DMS 273 treated with DMSO at 0.1 percent for 48 hours (cell line): ENCODE measurements at regions not wholly inside any gene's neighbourhood (a gene's known extent, or its start where the extent isn't known, plus 50 kb on each side); places are given as distances from the start of the nearest gene placed in this dataset.
"Not testable (repeated sequence)": the region's sequence is repeated elsewhere in the genome, so short reads cannot be mapped to it uniquely, and the experiment has no call there.

Source experiments
- DNase-seq: peaks from one replicate; lab custom pipeline; 2025; lab: John Stamatoyannopoulos, UW

- DNase-seq = no peak
These were observed 125.4 kb downstream of the CD24 start for GRCh38 chr6:106849120-106849519.

GRCh38 chr6:106847116-106847515, 127.4 kb downstream of the CD24 start:
- DNase-seq = no peak

GRCh38 chr6:106844930-106845329, 129.6 kb downstream of the CD24 start:
- no peak for DNase-seq

- no peak for DNase-seq
These were observed 141.6 kb downstream of the CD24 start for GRCh38 chr6:106832766-106833510.

GRCh38 chr6:106830930-106831329, 143.6 kb downstream of the CD24 start:
- DNase-seq = no peak

GRCh38 chr6:106829451-106829850, 145.1 kb downstream of the CD24 start:
- DNase-seq = no peak

- no peak for DNase-seq
These were observed 147.4 kb downstream of the CD24 start for GRCh38 chr6:106827081-106827480.

GRCh38 chr6:106825156-106825555, 149.4 kb downstream of the CD24 start:
- DNase-seq = no peak

- no peak for DNase-seq
These were observed 150.7 kb downstream of the CD24 start for GRCh38 chr6:106823732-106824351.

- DNase-seq = no peak
These were observed 151.5 kb downstream of the CD24 start for GRCh38 chr6:106823058-106823457.

GRCh38 chr6:106820412-106820852, 154.1 kb downstream of the CD24 start:
- no peak for DNase-seq

- no peak for DNase-seq
These were observed 163.3 kb downstream of the CD24 start for GRCh38 chr6:106811088-106811686.

- no peak for DNase-seq
These were observed 165.8 kb downstream of the CD24 start for GRCh38 chr6:106808758-106809157.

GRCh38 chr6:106807947-106808611, 166.4 kb downstream of the CD24 start:
- DNase-seq = no peak

GRCh38 chr6:106806253-106806652, 168.3 kb downstream of the CD24 start:
- DNase-seq = not testable (repeated sequence)

GRCh38 chr6:106805771-106806170, 168.8 kb downstream of the CD24 start:
- DNase-seq = no peak

GRCh38 chr6:106804346-106805335, 169.9 kb downstream of the CD24 start:
- no peak for DNase-seq

- DNase-seq = no peak
These were observed 171.3 kb downstream of the CD24 start for GRCh38 chr6:106803188-106803587.

- no peak for DNase-seq
These were observed 172.4 kb downstream of the CD24 start for GRCh38 chr6:106802139-106802538.

- DNase-seq = no peak
These were observed 171.9 kb downstream of the QRSL1 start for GRCh38 chr6:106801256-106801655.

GRCh38 chr6:106800379-106800778, 171.0 kb downstream of the QRSL1 start:
- DNase-seq = no peak
